ENCODE measurements at regions not wholly inside any gene's neighbourhood (a gene's known extent, or its start where the extent isn't known, plus 50 kb on each side); places are given as distances from the start of the nearest gene placed in this dataset.

GRCh38 chr3:55413236-55413635, 73.9 kb downstream of the WNT5A start (continued):
- TF ChIP-seq PCBP2 (IDR thresholded peaks at IDR 0.05; ENCODE audit: low read depth, low read length, poor library complexity, severe bottlenecking): no peak
- no peak for TF ChIP-seq IRF2 (CRISPR knock-in tag; IDR thresholded peaks at IDR 0.05)
- TF ChIP-seq EP400 (IDR thresholded peaks at IDR 0.05): no peak
- no peak for TF ChIP-seq SP1 (CRISPR knock-in tag; IDR thresholded peaks at IDR 0.05)
- TF ChIP-seq E2F3 (CRISPR knock-in tag; IDR thresholded peaks at IDR 0.05): no peak
- no peak for TF ChIP-seq FOXP4 (CRISPR knock-in tag; IDR thresholded peaks at IDR 0.05; ENCODE audit: borderline replicate concordance)

- Histone ChIP-seq H3K9me1 (ENCODE audit: control insufficient read depth, insufficient read depth, low read length) (no peaks in the 10 kb centered on the region), H3K79me2 (ENCODE audit: control insufficient read depth, insufficient read depth, low read length) (no peaks in the 10 kb centered on the region), H3K27ac (ENCODE audit: extremely low read depth, low read depth, low read length) (no peak overlapping the region), H3K36me3 (ENCODE audit: control insufficient read depth, insufficient read depth, low read length) (no peaks in the 10 kb centered on the region), H3K4me2 (ENCODE audit: insufficient read depth, low read length) (no peak overlapping the region), H3K4me1 (replicated peaks in 1 of 2; ENCODE audit: control insufficient read depth in 2 of 2, insufficient read depth in 2 of 2, low read length in 2 of 2) (no peaks in the 10 kb centered on the region), H3K9me3 (replicated peaks; ENCODE audit: control insufficient read depth, insufficient read depth, low read depth, low read length) (no peaks in the 10 kb centered on the region), H3K27me3 (ENCODE audit: control insufficient read depth in 2 of 2, insufficient read depth in 2 of 2, low read length in 2 of 2) (no peaks in the 10 kb centered on the region), H2AFZ (ENCODE audit: low read depth, low read length) (no peak overlapping the region), H4K20me1 (replicated peaks; ENCODE audit: control insufficient read depth, insufficient read depth, low read length) (no peaks in the 10 kb centered on the region), H3K4me3 (no peak overlapping the region), H3K9ac (ENCODE audit: insufficient read depth in 1 of 2, low read depth in 2 of 2, low read length in 2 of 2) (no peak overlapping the region)
- no peak for ATAC-seq
- no TSS peak for BruUV-seq (replicated peaks)
- FAIRE-seq: no peak
- in situ Hi-C loops (cut with MboI) (no loop called here), intact Hi-C loops (cut with micrococcal nuclease) (no loop called here)
- ChIA-PET CTCF (ENCODE audit: low intra/inter-chr PET ratio) (no interaction called here), POLR2A (no interaction called here)
- TF ChIP-seq ZSCAN32 (CRISPR knock-in tag; IDR thresholded peaks at IDR 0.05) (no peak), ZNF512 (tag; IDR thresholded peaks at IDR 0.05) (no peak), GABPA (tag; conservative IDR thresholded peaks at IDR 0.05; ENCODE audit: low read depth) (no peak), TSC22D4 (tag; IDR thresholded peaks at IDR 0.05) (no peak), BDP1 (IDR thresholded peaks at IDR 0.05; ENCODE audit: insufficient read depth, insufficient read length) (no peak), ZNF764 (CRISPR knock-in tag; IDR thresholded peaks at IDR 0.05; ENCODE audit: low read depth) (no peak), TCF7L2 (IDR thresholded peaks at IDR 0.05; ENCODE audit: low read depth, low read length) (no peak), SMARCB1 (IDR thresholded peaks at IDR 0.05; ENCODE audit: insufficient read length, low read depth) (no peak), MCM5 (IDR thresholded peaks at IDR 0.05; ENCODE audit: low read depth) (no peak)
- DNase-seq (ENCODE audit: extremely low read depth in 1 of 4, low spot score in 3 of 4): no peak
- WGBS (ENCODE audit: insufficient coverage, low coverage, missing lambda C conversion rate): 4% methylated on average over 4 of the region's 4 CpGs
Observed at GRCh38 chr3:55412545-55412944, 74.6 kb downstream of the WNT5A start.
